Endothelial cell of umbilical vein (primary cell): ENCODE measurements at regions not wholly inside any gene's neighbourhood (a gene's known extent, or its start where the extent isn't known, plus 50 kb on each side); places are given as distances from the start of the nearest gene placed in this dataset.

Experiments used
- EZH2 ChIP-seq: IDR thresholded peaks from 2 replicates; pipeline ENCODE4 v1.6.1; 2012; ENCODE audit warnings: borderline replicate concordance, low read depth, mild to moderate bottlenecking, moderate library complexity, low read length, inconsistent platforms; ENCODE audit not compliant: severe bottlenecking
- GATA2 ChIP-seq: IDR thresholded peaks from 2 replicates; pipeline ENCODE4 v1.7.0; 2011; ENCODE audit warnings: low read depth, mild to moderate bottlenecking, moderate library complexity, mixed read lengths, low read length; ENCODE audit not compliant: insufficient read length, insufficient read depth
- JUN ChIP-seq: IDR thresholded peaks from 2 replicates; pipeline ENCODE4 v1.6.1; 2011; ENCODE audit warnings: borderline replicate concordance, low read depth; ENCODE audit not compliant: insufficient read length, insufficient read depth
- POLR2A ChIP-seq: IDR thresholded peaks from 2 replicates; pipeline ENCODE4 v1.6.1; 2012; ENCODE audit warnings: low read depth, mild to moderate bottlenecking, control low read depth, low read length
- POLR2AphosphoS5 ChIP-seq: IDR thresholded peaks from 2 replicates; pipeline ENCODE4 v1.6.1; 2012; ENCODE audit warnings: low read depth, mild to moderate bottlenecking, control low read depth, low read length, moderate library complexity; ENCODE audit not compliant: insufficient read depth
- TF ChIP-seq, protein P1 (sequence below), 2 donors: IDR thresholded peaks; 1 replicate in 1 of 2; 2 replicates in 1 of 2; pipeline ENCODE4 v1.5.1; 2011; ENCODE audit warnings: low read length in 2 of 2, mild to moderate bottlenecking in 2 of 2, moderate library complexity in 2 of 2, control low read depth in 1 of 2, inconsistent platforms in 1 of 2, low read depth in 1 of 2; ENCODE audit not compliant: insufficient read depth in 1 of 2; ENCODE audit errors: extremely low read depth in 1 of 2
- TF ChIP-seq, protein P2 (sequence below): IDR thresholded peaks from 2 replicates; pipeline ENCODE4 v1.6.1; 2011; ENCODE audit not compliant: insufficient read depth, insufficient read length

DNA sequence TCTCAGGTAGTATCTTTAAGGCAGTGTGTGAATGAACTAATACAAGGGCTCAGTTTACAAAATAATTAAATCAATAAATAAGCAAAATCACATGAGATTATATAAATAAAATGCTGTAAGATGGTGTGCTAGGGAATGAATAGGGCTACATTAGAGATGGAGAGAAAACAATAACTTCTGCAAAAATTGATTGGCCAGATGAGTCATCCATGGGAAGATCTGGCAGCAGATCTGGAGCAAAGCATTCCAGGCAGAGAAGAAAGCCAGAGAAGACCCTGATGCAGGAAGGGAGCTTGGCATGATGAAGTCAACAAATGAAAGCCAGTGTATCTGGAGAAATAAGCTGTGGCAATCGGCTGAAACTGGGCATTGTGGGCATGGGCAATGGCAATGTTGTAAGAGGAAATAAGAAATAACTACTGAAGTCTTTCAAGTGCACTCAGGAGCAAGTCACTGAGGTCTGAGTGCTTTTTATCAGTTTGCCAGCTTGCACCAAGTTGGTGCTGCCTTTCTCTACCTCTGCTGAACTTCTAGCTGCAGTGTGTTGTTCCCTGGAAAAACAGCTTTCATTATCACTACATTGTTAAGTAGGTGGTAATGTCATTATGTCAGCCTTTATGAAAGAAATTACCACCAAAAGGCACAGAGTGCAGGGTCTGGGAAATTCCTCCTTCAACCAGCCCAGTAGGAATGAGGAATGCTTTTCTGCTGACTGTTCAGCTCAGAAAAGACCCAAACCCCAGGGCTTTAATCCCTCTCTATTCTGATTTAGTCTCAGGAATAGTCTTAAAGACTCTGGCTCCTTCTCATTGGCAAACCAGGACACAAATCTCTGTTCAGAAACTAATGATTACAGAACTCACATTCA, 231.6 kb downstream of the HTR1B start:
- TF ChIP-seq, protein P1, sequence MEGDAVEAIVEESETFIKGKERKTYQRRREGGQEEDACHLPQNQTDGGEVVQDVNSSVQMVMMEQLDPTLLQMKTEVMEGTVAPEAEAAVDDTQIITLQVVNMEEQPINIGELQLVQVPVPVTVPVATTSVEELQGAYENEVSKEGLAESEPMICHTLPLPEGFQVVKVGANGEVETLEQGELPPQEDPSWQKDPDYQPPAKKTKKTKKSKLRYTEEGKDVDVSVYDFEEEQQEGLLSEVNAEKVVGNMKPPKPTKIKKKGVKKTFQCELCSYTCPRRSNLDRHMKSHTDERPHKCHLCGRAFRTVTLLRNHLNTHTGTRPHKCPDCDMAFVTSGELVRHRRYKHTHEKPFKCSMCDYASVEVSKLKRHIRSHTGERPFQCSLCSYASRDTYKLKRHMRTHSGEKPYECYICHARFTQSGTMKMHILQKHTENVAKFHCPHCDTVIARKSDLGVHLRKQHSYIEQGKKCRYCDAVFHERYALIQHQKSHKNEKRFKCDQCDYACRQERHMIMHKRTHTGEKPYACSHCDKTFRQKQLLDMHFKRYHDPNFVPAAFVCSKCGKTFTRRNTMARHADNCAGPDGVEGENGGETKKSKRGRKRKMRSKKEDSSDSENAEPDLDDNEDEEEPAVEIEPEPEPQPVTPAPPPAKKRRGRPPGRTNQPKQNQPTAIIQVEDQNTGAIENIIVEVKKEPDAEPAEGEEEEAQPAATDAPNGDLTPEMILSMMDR (IDR thresholded peaks at IDR 0.05; ENCODE audit: extremely low read depth in 1 of 2, insufficient read depth in 1 of 2, low read depth in 1 of 2, low read length in 2 of 2) = no peak
- TF ChIP-seq POLR2A (no peak), EZH2 (no peak), POLR2AphosphoS5 (no peak), JUN (peak; percentile 27), GATA2 (peak; percentile 34)
- TF ChIP-seq, protein P2, sequence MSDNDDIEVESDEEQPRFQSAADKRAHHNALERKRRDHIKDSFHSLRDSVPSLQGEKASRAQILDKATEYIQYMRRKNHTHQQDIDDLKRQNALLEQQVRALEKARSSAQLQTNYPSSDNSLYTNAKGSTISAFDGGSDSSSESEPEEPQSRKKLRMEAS = no peak
